ENCODE measurements at regions not wholly inside any gene's neighbourhood (a gene's known extent, or its start where the extent isn't known, plus 50 kb on each side); places are given as distances from the start of the nearest gene placed in this dataset.

DNA sequence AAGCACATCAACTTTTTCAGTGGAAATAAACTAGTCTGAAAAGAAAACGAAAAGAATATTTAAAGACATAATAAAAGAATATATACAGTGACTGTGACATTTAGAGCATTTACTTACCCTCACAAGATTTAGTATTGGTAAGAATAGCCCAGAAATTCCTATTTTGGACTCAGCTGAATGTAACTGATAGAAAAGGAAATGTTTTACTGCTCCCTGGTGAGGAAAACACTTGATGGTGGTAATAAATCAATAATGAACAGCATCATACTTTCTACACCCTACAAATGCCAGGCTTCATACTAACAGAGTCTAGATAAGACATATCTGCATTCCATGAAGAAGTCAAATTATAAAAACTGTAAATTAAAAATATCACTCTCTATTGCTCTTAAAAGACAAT lies 753.5 kb upstream of the PCDH10 start:
- TF ChIP-seq, protein P1, sequence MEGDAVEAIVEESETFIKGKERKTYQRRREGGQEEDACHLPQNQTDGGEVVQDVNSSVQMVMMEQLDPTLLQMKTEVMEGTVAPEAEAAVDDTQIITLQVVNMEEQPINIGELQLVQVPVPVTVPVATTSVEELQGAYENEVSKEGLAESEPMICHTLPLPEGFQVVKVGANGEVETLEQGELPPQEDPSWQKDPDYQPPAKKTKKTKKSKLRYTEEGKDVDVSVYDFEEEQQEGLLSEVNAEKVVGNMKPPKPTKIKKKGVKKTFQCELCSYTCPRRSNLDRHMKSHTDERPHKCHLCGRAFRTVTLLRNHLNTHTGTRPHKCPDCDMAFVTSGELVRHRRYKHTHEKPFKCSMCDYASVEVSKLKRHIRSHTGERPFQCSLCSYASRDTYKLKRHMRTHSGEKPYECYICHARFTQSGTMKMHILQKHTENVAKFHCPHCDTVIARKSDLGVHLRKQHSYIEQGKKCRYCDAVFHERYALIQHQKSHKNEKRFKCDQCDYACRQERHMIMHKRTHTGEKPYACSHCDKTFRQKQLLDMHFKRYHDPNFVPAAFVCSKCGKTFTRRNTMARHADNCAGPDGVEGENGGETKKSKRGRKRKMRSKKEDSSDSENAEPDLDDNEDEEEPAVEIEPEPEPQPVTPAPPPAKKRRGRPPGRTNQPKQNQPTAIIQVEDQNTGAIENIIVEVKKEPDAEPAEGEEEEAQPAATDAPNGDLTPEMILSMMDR (IDR thresholded peaks at IDR 0.05), result no peak
- TF ChIP-seq POLR2AphosphoS5 (IDR thresholded peaks at IDR 0.05) (no peak), POLR2A (IDR thresholded peaks at IDR 0.05) (no peak), EP300 (IDR thresholded peaks at IDR 0.05) (no peak)
